Fibroblast of lung (primary cell): ENCODE measurements at regions not wholly inside any gene's neighbourhood (a gene's known extent, or its start where the extent isn't known, plus 50 kb on each side); places are given as distances from the start of the nearest gene placed in this dataset.

Source experiments
- CTCF ChIP-seq, 2 donors: IDR thresholded peaks in 1 of 2; conservative IDR thresholded peaks in 1 of 2; 1 replicate in 1 of 2; 2 replicates in 1 of 2; pipeline ENCODE4 v1.5.1; 2011 to 2012; ENCODE audit warnings: low read length in 2 of 2, control low read depth in 1 of 2, inconsistent platforms in 1 of 2, low read depth in 1 of 2, mild to moderate bottlenecking in 1 of 2
- EZH2 ChIP-seq: IDR thresholded peaks from 2 replicates; pipeline ENCODE4 v1.5.1; 2012; ENCODE audit warnings: low read length, control low read depth, mild to moderate bottlenecking; ENCODE audit errors: missing control alignments

GRCh38 chr21:16156841-16157489 is 427.2 kb downstream of the USP25 start:
- TF ChIP-seq CTCF (conservative IDR thresholded peaks at IDR 0.05 in 1 of 2, IDR thresholded peaks at IDR 0.05 in 1 of 2; ENCODE audit: low read depth in 1 of 2, low read length in 2 of 2), result no peak
- no peak for TF ChIP-seq EZH2
